ENCODE measurements at regions not wholly inside any gene's neighbourhood (a gene's known extent, or its start where the extent isn't known, plus 50 kb on each side); places are given as distances from the start of the nearest gene placed in this dataset.

- DNase-seq: no peak
- TF ChIP-seq GATA1 (IDR thresholded peaks at IDR 0.05; ENCODE audit: low read depth, low read length) (no peak), POLR2A (IDR thresholded peaks at IDR 0.05; ENCODE audit: low read length) (no peak)
Measured at GRCh38 chr14:101191721-101192660, 288.5 kb upstream of the RTL1 start.

- TF ChIP-seq POLR2A (IDR thresholded peaks at IDR 0.05; ENCODE audit: low read length) (no peak), GATA1 (IDR thresholded peaks at IDR 0.05; ENCODE audit: low read depth, low read length) (no peak)
- no peak for DNase-seq
Measured at GRCh38 chr14:101192661-101193000, 289.1 kb upstream of the RTL1 start.

- no peak for DNase-seq
Measured at GRCh38 chr14:101193106-101193844, 289.8 kb upstream of the RTL1 start.

GRCh38 chr14:101193845-101194372, 290.4 kb upstream of the RTL1 start:
- no peak for TF ChIP-seq GATA1 (IDR thresholded peaks at IDR 0.05; ENCODE audit: low read depth, low read length)
- TF ChIP-seq POLR2A (IDR thresholded peaks at IDR 0.05; ENCODE audit: low read length): no peak
- no peak for DNase-seq

More at GRCh38 chr14:101193106-101193844, 289.8 kb upstream of the RTL1 start:
- no peak for TF ChIP-seq GATA1 (IDR thresholded peaks at IDR 0.05; ENCODE audit: low read depth, low read length)

GRCh38 chr14:101194373-101195308, 291.1 kb upstream of the RTL1 start:
- DNase-seq: no peak
- TF ChIP-seq GATA1 (IDR thresholded peaks at IDR 0.05; ENCODE audit: low read depth, low read length) (no peak), POLR2A (IDR thresholded peaks at IDR 0.05; ENCODE audit: low read length) (no peak)

- DNase-seq: no peak
- no peak for TF ChIP-seq POLR2A (IDR thresholded peaks at IDR 0.05; ENCODE audit: low read length)
- no peak for TF ChIP-seq GATA1 (IDR thresholded peaks at IDR 0.05; ENCODE audit: low read depth, low read length)
Measured at GRCh38 chr14:101195309-101195901, 291.9 kb upstream of the RTL1 start.

GRCh38 chr14:101196051-101196712, 292.7 kb upstream of the RTL1 start:
- DNase-seq: no peak
- no peak for TF ChIP-seq GATA1 (IDR thresholded peaks at IDR 0.05; ENCODE audit: low read depth, low read length)
- TF ChIP-seq POLR2A (IDR thresholded peaks at IDR 0.05; ENCODE audit: low read length): no peak

GRCh38 chr14:101196795-101197590, 293.5 kb upstream of the RTL1 start:
- TF ChIP-seq GATA1 (IDR thresholded peaks at IDR 0.05; ENCODE audit: low read depth, low read length) (no peak), POLR2A (IDR thresholded peaks at IDR 0.05; ENCODE audit: low read length) (no peak)
- no peak for DNase-seq

GRCh38 chr14:101197595-101198397, 294.3 kb upstream of the RTL1 start:
- TF ChIP-seq GATA1 (IDR thresholded peaks at IDR 0.05; ENCODE audit: low read depth, low read length) (no peak), POLR2A (IDR thresholded peaks at IDR 0.05; ENCODE audit: low read length) (no peak)
- DNase-seq: no peak

GRCh38 chr14:101198398-101199027, 295.0 kb upstream of the RTL1 start:
- no peak for DNase-seq
- TF ChIP-seq POLR2A (IDR thresholded peaks at IDR 0.05; ENCODE audit: low read length) (no peak), GATA1 (IDR thresholded peaks at IDR 0.05; ENCODE audit: low read depth, low read length) (no peak)
